ENCODE measurements at regions not wholly inside any gene's neighbourhood (a gene's known extent, or its start where the extent isn't known, plus 50 kb on each side); places are given as distances from the start of the nearest gene placed in this dataset.
"Not testable (repeated sequence)": the region's sequence is repeated elsewhere in the genome, so short reads cannot be mapped to it uniquely, and the experiment has no call there.

- no peak overlapping the region for H3K4me3 ChIP-seq (ENCODE audit: low read depth, low read length)
- no peak for DNase-seq (ENCODE audit: low read depth)
- H3K36me3 ChIP-seq (ENCODE audit: control insufficient read depth, insufficient read depth, low read length), result no peaks in the 10 kb centered on the region
- no peaks in the 10 kb centered on the region for H3K27me3 ChIP-seq (ENCODE audit: control insufficient read depth, insufficient read depth, low read length)
- TF ChIP-seq CTCF (IDR thresholded peaks at IDR 0.05; ENCODE audit: insufficient read depth, low read length, poor library complexity, severe bottlenecking), result no peak
Observed at GRCh38 chr18:42364766-42365165, 409.7 kb downstream of the PIK3C3 start.

- Histone ChIP-seq H3K36me3 (ENCODE audit: control insufficient read depth, insufficient read depth, low read length) (no peaks in the 10 kb centered on the region), H3K4me3 (ENCODE audit: low read depth, low read length) (no peak overlapping the region), H3K27me3 (ENCODE audit: control insufficient read depth, insufficient read depth, low read length) (no peaks in the 10 kb centered on the region)
- TF ChIP-seq CTCF (IDR thresholded peaks at IDR 0.05; ENCODE audit: insufficient read depth, low read length, poor library complexity, severe bottlenecking), result no peak
- DNase-seq (ENCODE audit: low read depth), result no peak
Observed at GRCh38 chr18:42365591-42365990, 410.6 kb downstream of the PIK3C3 start.

DNA sequence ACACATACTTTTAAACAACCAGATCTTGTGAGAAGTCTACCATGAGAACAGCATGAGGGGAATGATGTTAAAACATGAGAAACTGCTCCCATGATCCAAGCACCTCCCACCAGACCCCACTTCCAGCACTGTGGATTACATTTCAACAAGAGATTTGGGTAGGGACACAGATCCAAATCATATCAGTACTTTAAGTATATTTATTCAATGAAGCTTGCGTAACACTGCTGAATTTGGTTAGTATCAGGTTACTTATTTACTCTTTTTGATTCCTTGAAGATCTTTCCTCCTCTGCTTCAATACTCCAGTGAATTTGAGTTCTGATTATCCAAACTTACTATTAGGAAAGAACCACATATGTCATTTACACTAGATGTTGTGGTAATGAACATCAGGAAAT lies 418.6 kb downstream of the PIK3C3 start:
- H3K4me3 ChIP-seq (ENCODE audit: low read depth, low read length), result no peak overlapping the region
- H3K36me3 ChIP-seq (ENCODE audit: control insufficient read depth, insufficient read depth, low read length), result no peaks in the 10 kb centered on the region
- H3K27me3 ChIP-seq (ENCODE audit: control insufficient read depth, insufficient read depth, low read length), result no peaks in the 10 kb centered on the region
- no peak for DNase-seq (ENCODE audit: low read depth)
- no peak for TF ChIP-seq CTCF (IDR thresholded peaks at IDR 0.05; ENCODE audit: insufficient read depth, low read length, poor library complexity, severe bottlenecking)

GRCh38 chr18:42374961-42375360 lies 419.9 kb downstream of the PIK3C3 start:
- Histone ChIP-seq H3K36me3 (ENCODE audit: control insufficient read depth, insufficient read depth, low read length) (no peaks in the 10 kb centered on the region), H3K4me3 (ENCODE audit: low read depth, low read length) (no peak overlapping the region), H3K27me3 (ENCODE audit: control insufficient read depth, insufficient read depth, low read length) (no peaks in the 10 kb centered on the region)
- no peak for TF ChIP-seq CTCF (IDR thresholded peaks at IDR 0.05; ENCODE audit: insufficient read depth, low read length, poor library complexity, severe bottlenecking)
- DNase-seq (ENCODE audit: low read depth), result no peak

GRCh38 chr18:42378854-42379253 lies 423.8 kb downstream of the PIK3C3 start:
- not testable (repeated sequence) for H3K27me3 ChIP-seq (ENCODE audit: control insufficient read depth, insufficient read depth, low read length); H3K4me3 ChIP-seq (ENCODE audit: low read depth, low read length); H3K36me3 ChIP-seq (ENCODE audit: control insufficient read depth, insufficient read depth, low read length); DNase-seq (ENCODE audit: low read depth)

GRCh38 chr18:42381236-42381635 lies 426.2 kb downstream of the PIK3C3 start:
- H3K27me3 ChIP-seq (ENCODE audit: control insufficient read depth, insufficient read depth, low read length); DNase-seq (ENCODE audit: low read depth); H3K4me3 ChIP-seq (ENCODE audit: low read depth, low read length); H3K36me3 ChIP-seq (ENCODE audit: control insufficient read depth, insufficient read depth, low read length): not testable (repeated sequence)

DNA sequence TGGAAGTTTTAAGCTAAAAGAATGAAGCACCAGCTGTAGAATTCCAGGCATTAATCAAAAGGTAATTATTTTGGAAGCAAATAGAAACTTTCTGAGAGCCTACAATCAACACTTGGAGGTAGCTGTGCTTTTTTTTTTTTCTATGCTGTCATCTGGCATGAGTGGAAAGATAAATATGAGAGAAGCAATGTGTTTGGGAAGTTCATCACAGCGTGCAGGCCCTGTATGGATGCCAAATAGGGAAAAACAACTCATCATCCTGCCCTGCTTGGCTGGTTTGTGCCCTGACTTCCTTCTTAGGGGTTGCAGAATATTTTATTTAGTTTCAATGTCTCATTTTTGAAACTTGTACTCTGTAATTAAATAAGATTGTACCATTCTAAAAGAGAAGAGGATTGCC lies 437.4 kb downstream of the PIK3C3 start:
- no peak for TF ChIP-seq CTCF (IDR thresholded peaks at IDR 0.05; ENCODE audit: insufficient read depth, low read length, poor library complexity, severe bottlenecking)
- no peaks in the 10 kb centered on the region for H3K36me3 ChIP-seq (ENCODE audit: control insufficient read depth, insufficient read depth, low read length)
- no peak for DNase-seq (ENCODE audit: low read depth)

More for the DNA sequence above, 437.4 kb downstream of the PIK3C3 start:
- Histone ChIP-seq H3K4me3 (ENCODE audit: low read depth, low read length) (no peak overlapping the region), H3K27me3 (ENCODE audit: control insufficient read depth, insufficient read depth, low read length) (no peaks in the 10 kb centered on the region)
